ENCODE measurements at regions not wholly inside any gene's neighbourhood (a gene's known extent, or its start where the extent isn't known, plus 50 kb on each side); places are given as distances from the start of the nearest gene placed in this dataset.
"Not testable (repeated sequence)": the region's sequence is repeated elsewhere in the genome, so short reads cannot be mapped to it uniquely, and the experiment has no call there.

- intact Hi-C loops (cut with micrococcal nuclease) = no loop called here
- Histone ChIP-seq H3K4me1 (peaks cover 22% of the 10 kb centered on the region), H3K27ac (replicated peaks) (no peak overlapping the region), H3K4me3 (no peak overlapping the region), H3K27me3 (ENCODE audit: low read depth) (no peaks in the 10 kb centered on the region), H3K9me3 (replicated peaks) (no peaks in the 10 kb centered on the region), H3K36me3 (no peaks in the 10 kb centered on the region)
- DNase-seq = no peak
- no peak for TF ChIP-seq CTCF (IDR thresholded peaks at IDR 0.05; ENCODE audit: borderline replicate concordance)
These were observed 62.1 kb upstream of the NRIP1 start for GRCh38 chr21:15126948-15127347.

GRCh38 chr21:15127437-15127836 lies 62.6 kb upstream of the NRIP1 start:
- intact Hi-C loops (cut with micrococcal nuclease) = no loop called here
- Histone ChIP-seq H3K27ac (replicated peaks) (no peak overlapping the region), H3K9me3 (replicated peaks) (no peaks in the 10 kb centered on the region), H3K27me3 (ENCODE audit: low read depth) (no peaks in the 10 kb centered on the region), H3K36me3 (no peaks in the 10 kb centered on the region), H3K4me1 (peaks cover 17% of the 10 kb centered on the region), H3K4me3 (no peak overlapping the region)
- no peak for TF ChIP-seq CTCF (IDR thresholded peaks at IDR 0.05; ENCODE audit: borderline replicate concordance)
- DNase-seq = no peak

- Histone ChIP-seq H3K36me3 (no peaks in the 10 kb centered on the region), H3K9me3 (replicated peaks) (no peaks in the 10 kb centered on the region), H3K27me3 (ENCODE audit: low read depth) (no peaks in the 10 kb centered on the region), H3K4me1 (peaks cover 14% of the 10 kb centered on the region), H3K4me3 (no peak overlapping the region), H3K27ac (replicated peaks) (no peak overlapping the region)
- no peak for DNase-seq
- intact Hi-C loops (cut with micrococcal nuclease) = no loop called here
- TF ChIP-seq CTCF (IDR thresholded peaks at IDR 0.05; ENCODE audit: borderline replicate concordance) = no peak
These were observed 63.5 kb upstream of the NRIP1 start for GRCh38 chr21:15128267-15128666.

GRCh38 chr21:15128714-15129113 lies 63.9 kb upstream of the NRIP1 start:
- H3K36me3 ChIP-seq; DNase-seq; H3K27me3 ChIP-seq (ENCODE audit: low read depth); intact Hi-C loops (cut with micrococcal nuclease); H3K9me3 ChIP-seq (replicated peaks); H3K27ac ChIP-seq (replicated peaks); H3K4me3 ChIP-seq: not testable (repeated sequence)
- H3K4me1 ChIP-seq = peaks cover 14% of the 10 kb centered on the region

GRCh38 chr21:15130326-15130725 lies 65.5 kb upstream of the NRIP1 start:
- intact Hi-C loops (cut with micrococcal nuclease) = no loop called here
- TF ChIP-seq CTCF (IDR thresholded peaks at IDR 0.05; ENCODE audit: borderline replicate concordance) = no peak
- Histone ChIP-seq H3K4me3 (no peak overlapping the region), H3K9me3 (replicated peaks) (no peaks in the 10 kb centered on the region), H3K27ac (replicated peaks) (no peak overlapping the region), H3K36me3 (no peaks in the 10 kb centered on the region), H3K4me1 (peaks cover 20% of the 10 kb centered on the region), H3K27me3 (ENCODE audit: low read depth) (no peaks in the 10 kb centered on the region)
- DNase-seq = no peak

- no peak for DNase-seq
- intact Hi-C loops (cut with micrococcal nuclease) = no loop called here
- Histone ChIP-seq H3K27ac (replicated peaks) (no peak overlapping the region), H3K27me3 (ENCODE audit: low read depth) (no peaks in the 10 kb centered on the region), H3K4me1 (peaks cover 20% of the 10 kb centered on the region), H3K36me3 (no peaks in the 10 kb centered on the region), H3K9me3 (replicated peaks) (no peaks in the 10 kb centered on the region), H3K4me3 (no peak overlapping the region)
- no peak for TF ChIP-seq CTCF (IDR thresholded peaks at IDR 0.05; ENCODE audit: borderline replicate concordance)
These were observed 66.0 kb upstream of the NRIP1 start for GRCh38 chr21:15130751-15131150.

All from left ventricle myocardium inferior (tissue), 1 donor.